Right lobe of liver (tissue), 4 donors: ENCODE measurements at regions not wholly inside any gene's neighbourhood (a gene's known extent, or its start where the extent isn't known, plus 50 kb on each side); places are given as distances from the start of the nearest gene placed in this dataset.

ENCODE experiments used
- CTCF ChIP-seq, 4 donors: fragments of 200-600 bp in 3 of 4; fragments of 450-650 bp in 1 of 4; IDR thresholded peaks; one replicate each; pipeline versions ENCODE4 v1.5.1 to v1.8.0; 2016 to 2022; ENCODE audit warnings: antibody characterized with exemption in 4 of 4, mild to moderate bottlenecking in 2 of 4
- POLR2A ChIP-seq: fragments of 450-650 bp; IDR thresholded peaks from one replicate; pipeline ENCODE4 v1.6.1; 2017; ENCODE audit warnings: antibody characterized with exemption, mild to moderate bottlenecking
- donor health status: DM: no; HTN: no; CAD: no.
- donor health status: DM: no; HTN: no; CAD: no.
- donor health status: DM: no; HTN: yes; CAD: no.

- TF ChIP-seq CTCF (IDR thresholded peaks at IDR 0.05): no peak
- no peak for TF ChIP-seq POLR2A
Observed at GRCh38 chr11:128372977-128373376, 214.4 kb downstream of the ETS1 start.
